HG03457 (cell line): ENCODE measurements at regions not wholly inside any gene's neighbourhood (a gene's known extent, or its start where the extent isn't known, plus 50 kb on each side); places are given as distances from the start of the nearest gene placed in this dataset.
"Not testable (repeated sequence)": the region's sequence is repeated elsewhere in the genome, so short reads cannot be mapped to it uniquely, and the experiment has no call there.

Source experiments
- ATAC-seq: cut with Tn5 transposase; IDR thresholded peaks from one replicate; pipeline ENCODE4 v1.9.1; 2021; ENCODE audit warnings: moderate number of reproducible peaks; ENCODE audit not compliant: unreplicated experiment

DNA sequence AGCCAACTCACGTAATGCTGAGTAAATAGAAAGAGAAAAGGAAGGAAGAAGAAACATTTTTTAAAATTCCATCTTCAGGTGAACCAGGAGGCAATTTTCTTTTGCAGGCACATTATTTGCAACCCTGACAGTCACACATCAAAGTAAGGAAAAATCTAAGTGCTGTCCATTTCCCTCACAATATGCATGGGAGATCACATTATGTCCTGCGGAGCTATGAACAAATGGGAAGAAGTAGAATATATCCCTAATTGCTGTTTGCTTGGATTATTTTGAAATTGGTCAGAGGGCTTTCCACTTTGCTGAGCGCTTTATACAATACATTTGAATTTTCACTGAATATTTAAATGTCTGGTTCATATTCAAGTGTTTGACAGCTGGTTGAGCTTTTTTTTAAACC, 133.8 kb upstream of the API5 start:
- no peak for ATAC-seq

DNA sequence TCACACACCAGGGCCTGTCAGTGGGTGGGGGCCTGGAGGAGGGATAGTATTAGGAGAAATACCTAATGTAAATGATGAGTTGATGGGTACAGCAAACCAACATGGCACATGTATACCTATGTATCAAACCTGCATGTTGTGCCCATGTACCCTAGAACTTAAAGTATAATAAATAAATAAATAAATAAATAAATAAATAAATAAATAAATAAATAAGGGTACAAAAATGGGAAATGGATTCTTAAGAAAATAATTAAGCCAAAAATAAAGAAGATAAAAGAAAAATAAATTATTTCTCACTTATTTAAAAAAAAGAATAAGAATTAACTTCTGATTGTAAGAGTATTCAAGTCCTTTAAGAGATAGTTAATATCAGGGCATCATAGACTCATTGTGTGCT, 117.3 kb upstream of the API5 start:
- ATAC-seq = not testable (repeated sequence)

DNA sequence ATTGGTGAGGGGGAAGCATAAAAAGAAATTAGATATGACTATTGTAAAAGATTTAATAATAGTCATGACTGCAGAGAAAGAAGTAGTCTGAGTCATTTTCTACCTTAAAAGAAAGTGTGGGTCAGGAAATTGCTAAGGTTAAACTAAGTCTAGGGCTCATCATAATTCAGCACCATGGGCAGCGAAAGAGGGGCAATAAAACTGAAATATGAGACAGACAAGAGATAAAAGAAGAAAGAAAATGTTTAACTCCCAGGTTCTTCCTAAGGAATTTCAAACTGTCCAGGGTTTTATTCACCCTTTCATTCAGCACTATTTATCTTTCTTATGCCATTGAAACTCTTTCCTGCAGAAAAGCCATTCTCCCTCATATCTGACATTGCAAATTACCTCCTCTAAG, 114.4 kb upstream of the API5 start:
- ATAC-seq = no peak

DNA sequence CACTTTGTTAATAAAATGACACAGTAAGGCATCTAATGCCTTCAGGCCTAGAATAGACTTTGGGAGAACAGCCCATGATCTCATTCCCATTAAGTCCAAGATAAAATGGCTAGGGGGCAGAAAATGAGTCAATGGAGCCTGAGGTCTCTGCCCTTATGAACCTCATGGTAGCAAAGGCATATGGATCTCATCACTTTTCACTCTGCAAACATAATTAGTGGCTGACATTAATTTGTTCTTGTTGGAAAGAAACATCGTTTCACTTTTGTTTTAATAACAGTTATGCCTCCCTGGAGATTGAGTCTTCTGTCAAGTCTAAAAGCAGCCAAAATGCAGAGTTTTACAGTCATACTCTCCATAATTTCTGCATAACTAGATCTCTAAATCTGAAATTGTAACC, 111.8 kb upstream of the API5 start:
- no peak for ATAC-seq

DNA sequence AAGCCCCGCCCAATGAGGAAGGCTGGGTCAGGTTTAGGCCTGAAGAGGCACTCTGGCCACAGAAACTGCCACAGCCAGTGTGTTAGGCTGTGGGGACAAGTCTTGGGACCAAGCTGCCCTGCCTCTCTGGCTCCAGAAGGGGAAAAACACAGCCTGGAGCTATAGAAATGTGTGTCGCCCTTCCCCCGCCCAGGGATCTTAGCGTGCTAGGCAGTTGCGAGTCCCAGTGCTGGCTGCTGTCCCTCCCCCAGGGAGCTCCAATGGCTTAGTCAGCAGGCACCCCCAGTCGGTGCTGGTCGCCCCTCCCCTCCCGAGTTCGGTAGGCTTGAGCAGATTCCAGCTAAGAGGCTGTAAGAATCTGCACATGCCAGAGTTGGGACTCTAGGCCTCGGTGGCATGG, 99.5 kb upstream of the API5 start:
- no peak for ATAC-seq

DNA sequence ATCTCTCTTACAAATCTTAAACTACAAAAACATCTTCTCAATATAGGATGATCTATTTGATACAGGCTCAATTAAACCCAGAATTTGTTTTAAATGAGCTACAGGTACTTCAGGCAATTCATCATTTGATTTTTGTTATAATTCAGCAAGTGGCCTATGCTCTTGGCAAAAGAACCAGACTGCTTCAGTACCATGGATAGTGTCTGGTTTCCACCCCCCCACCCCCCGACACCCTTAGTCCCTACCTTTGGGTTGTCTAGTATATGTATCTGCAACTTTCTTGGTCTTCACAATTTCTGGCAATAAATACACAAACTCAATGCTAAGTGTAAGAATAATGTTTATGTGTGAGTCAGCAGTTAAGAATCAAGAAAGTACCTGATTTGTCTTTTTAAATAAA, 97.3 kb upstream of the API5 start:
- ATAC-seq = no peak

DNA sequence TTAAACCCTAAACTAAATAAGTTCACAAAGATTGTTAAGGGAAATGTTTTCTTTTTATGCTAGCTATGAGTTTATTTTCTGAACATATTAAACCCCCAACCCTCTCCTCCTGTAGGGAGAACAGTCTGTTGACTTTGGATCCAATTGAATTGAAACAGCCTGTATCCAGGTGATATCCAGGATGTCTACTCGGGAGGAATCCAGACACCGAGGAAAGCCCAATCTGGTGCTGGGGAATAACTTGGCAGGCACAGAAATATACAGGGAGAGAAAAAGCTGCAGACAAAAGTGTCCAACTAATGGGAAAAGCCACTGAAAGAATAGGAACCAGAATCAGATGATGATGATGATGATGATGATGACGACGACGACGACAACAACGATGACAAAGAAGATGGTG, 93.9 kb upstream of the API5 start:
- no peak for ATAC-seq

DNA sequence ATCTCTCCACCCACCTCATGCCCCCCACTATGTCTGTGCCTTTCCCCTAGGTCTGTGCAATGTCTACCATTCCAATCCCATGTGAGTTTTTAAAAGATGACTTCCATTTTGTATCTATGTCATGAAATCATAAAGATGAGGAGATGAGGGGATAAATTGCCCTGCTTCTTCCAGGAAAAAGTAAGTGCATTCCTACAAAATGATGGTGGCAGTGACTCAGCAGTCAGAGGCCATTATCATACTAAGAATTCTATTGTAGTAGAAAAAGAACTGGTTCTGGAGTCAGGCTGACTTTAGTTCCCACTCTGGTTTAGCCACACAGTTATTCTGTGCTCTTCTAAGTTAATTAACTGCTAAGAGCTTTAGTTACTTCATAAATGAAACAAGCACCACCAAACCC, 89.6 kb upstream of the API5 start:
- no peak for ATAC-seq

DNA sequence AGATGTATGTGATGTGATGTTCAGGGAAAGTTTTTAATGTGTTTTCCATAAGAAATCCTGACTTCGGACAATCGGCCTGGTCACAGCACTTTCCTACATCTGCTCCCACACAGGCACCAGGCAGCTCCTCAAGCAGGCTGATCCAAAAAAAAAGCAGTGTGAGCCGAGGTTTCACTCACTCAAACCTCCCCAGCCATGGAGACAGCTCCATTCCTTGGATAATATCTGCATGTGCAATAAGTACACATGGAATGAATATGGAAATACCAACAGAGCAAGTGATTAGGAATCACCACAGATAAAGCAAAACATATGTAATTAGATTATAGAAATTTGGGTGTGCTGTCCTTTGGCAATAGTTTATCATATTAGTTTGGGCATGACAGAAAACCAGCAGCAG, 88.8 kb upstream of the API5 start:
- no peak for ATAC-seq

DNA sequence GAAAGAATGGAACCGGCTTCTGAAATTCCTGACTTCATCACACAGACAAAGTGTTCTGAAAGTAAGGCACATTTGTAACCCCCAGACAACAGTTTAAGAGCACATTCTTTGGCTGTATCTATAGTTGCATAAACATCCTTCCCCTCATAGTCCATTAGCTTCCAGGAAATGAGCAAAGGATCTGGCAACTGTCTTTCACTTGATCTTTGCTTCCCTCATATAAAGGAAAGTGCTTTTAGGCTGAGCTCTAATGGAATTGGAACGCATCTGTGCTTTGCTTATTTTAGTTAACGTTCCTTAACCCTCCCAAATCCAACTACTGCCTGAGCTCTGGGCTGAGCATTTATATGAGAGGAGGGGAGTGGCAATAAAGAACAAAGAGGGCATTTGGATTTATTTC, 76.9 kb upstream of the API5 start:
- no peak for ATAC-seq

DNA sequence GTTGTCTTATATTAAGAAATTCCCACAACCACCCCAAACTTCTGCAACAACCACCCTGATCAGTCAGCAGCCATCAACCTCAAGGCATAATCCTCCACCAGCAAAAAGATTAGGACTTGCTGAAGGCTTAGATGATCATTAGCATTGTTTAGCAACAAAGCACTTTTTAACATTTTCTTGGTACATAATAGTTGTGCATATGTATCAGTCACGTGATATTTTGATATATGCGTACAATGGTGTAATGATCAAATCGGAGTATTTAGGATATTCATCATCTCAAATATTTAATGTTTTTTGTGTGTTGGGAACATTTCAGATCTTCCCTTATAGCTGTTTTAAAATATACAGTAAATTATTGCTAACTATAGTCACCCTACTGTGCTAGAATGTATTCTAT, 73.5 kb upstream of the API5 start:
- ATAC-seq = no peak

DNA sequence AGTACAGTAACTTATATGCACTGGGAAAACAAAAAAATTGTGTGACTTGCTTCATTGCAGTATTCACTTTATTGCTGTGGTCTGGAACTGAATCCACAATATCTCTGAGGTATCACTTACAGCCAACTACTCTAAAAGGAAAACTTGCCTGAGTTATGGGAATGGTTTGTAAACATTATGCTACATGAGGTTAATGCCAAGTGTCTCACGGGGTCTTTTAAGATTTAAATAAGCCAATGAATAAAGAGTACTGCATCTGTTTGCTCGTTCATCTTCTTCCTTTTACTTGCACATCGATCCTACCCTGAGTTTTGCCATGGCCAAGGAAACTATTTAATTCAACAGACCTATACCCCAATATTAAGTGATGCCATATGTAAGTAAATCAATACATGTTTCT, 72.0 kb upstream of the API5 start:
- ATAC-seq = no peak

DNA sequence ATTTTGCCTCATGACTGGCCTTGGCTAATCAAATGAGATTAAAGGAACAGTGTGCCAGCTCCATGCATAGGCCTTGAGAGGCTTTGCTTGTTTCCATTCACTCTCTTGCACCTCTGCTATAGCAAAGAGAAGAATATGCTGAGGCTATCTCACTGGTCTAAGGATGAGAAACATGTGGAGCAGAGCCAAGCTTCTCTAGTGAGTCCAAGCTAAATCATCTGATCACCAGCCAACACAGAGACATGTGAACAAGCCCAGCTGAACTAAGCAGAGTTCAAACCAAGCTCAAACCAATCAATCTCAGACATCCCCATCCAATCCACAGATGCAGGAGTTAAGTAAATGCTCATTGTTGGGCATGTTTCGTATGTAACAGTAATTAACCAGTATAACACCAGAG, 69.4 kb upstream of the API5 start:
- ATAC-seq = no peak

DNA sequence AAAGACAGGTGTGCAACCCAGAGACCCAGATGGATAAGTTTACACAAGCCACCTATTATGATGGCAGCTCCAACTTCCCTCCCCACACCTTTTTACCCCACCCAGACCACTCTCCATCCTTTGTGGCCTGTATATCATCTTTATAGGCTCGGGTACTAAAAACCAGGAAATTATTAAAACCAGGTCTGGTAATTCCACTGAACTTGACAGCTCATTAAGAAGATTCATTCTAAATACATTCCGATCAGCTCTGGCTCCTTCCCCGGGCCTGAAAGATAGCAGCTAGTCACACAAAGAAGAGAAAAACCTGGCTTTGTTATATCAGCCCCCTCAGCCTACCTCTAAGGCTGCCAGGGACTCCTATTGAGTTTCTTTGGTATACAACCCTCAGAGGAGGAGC, 67.9 kb upstream of the API5 start:
- ATAC-seq = no peak

DNA sequence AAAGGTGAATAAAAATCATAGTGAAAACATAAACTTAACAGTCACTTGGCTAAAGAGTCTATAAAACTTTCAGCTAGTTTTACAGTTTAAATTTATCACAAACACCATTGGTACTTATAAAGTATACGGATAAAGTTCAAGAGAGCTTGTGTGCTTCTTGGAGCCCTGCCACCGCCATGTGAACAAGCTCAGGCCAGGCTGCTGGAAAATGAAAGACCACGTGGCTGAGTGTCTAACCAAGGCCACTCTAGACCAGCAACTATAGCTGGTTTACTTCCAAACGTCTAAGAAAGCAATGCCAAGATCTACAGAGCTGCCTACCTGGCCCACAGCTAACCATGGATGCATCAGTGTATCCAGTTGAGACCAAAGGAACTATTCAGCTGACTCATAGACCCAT, 66.3 kb upstream of the API5 start:
- no peak for ATAC-seq

DNA sequence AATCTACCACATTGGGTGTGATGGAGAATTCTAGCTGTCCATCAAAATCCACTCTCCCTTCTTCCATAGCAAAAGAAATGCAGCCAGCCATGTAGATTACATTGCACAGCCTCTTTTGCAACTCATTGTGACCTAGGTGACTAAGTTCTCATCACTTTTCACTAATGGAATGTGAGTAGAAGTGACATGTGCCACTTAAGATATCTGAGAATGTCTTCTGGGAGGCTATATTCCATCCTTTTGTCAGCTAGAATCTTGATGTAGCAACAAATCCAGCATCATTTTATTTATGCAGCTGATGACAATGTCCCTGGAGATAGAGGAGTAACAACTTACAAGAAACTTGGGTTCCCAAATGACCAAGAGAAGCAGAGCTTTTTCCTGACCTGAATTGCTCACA, 61.5 kb upstream of the API5 start:
- ATAC-seq = no peak

DNA sequence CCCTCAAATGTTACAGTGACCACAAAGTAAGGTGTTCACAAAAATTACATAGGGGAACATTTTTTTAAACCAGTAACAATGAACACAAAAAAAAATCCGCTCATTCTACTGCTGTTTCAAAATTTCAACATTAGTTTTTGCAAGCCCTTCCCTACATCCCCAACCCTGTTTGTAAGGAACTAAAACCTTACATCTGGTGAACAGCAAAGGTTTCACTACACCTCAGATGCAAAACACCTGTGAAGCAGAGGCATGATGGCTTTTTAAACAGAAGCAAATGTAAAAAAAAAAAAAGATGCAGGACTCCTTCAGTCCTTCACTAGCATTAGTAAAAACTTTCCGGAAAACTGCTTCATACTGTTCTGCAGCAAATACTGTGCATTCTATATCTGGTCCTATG, 50.0 kb upstream of the API5 start:
- no peak for ATAC-seq
